IMR-90 (cell line): ENCODE measurements at regions not wholly inside any gene's neighbourhood (a gene's known extent, or its start where the extent isn't known, plus 50 kb on each side); places are given as distances from the start of the nearest gene placed in this dataset.

Experiments used
- ATAC-seq: fragments of 200-7000 bp; cut with Tn5 transposase; 2 replicates; pipeline ENCODE4 v1.9.1; 2020; ENCODE audit warnings: low read depth, mild to moderate bottlenecking, moderate library complexity
- BruUV-seq: library from RNA; stranded (reverse); fragments of 400-500 nt; replicated peaks from 2 replicates; lab custom pipeline; 2021; lab: Mats Ljungman, UMichigan
- CTCF ChIA-PET: fragments of 300-600 bp; formaldehyde crosslinking; extraction: SDS; loops from one replicate; lab custom pipeline; 2021; ENCODE audit warnings: antibody characterized with exemption; lab: Yijun Ruan, JAX
- POLR2A ChIA-PET: fragments of 300-600 bp; sonication (Branson Sonifier 250); formaldehyde crosslinking; loops from one replicate; lab custom pipeline; 2022; ENCODE audit warnings: antibody characterized with exemption; ENCODE audit not compliant: unreplicated experiment; lab: Charles Lee
- DNase-seq: peaks from one replicate; pipeline ENCODE4 v3.0.0; 2013
- H2AFZ ChIP-seq: replicated peaks from 2 replicates; pipeline ENCODE3; 2013; ENCODE audit warnings: low read length, mild to moderate bottlenecking; ENCODE audit not compliant: poor library complexity
- H2AK5ac ChIP-seq: 2 replicates; pipeline ENCODE4 v1.6.1; 2013; ENCODE audit warnings: low read depth, low read length, inconsistent platforms
- H2AK9ac ChIP-seq: replicated peaks from 2 replicates; pipeline ENCODE3; 2013; ENCODE audit warnings: mild to moderate bottlenecking, low read depth, low read length, moderate library complexity; ENCODE audit not compliant: poor library complexity
- H2BK120ac ChIP-seq: 2 replicates; pipeline ENCODE4 v1.6.1; 2013; ENCODE audit warnings: low read depth, low read length, inconsistent platforms
- H2BK15ac ChIP-seq: 3 replicates; pipeline ENCODE4 v1.6.1; 2013; ENCODE audit warnings: low read depth, low read length, inconsistent platforms
- H2BK20ac ChIP-seq: 2 replicates; pipeline ENCODE4 v1.6.1; 2013; ENCODE audit warnings: low read depth, mild to moderate bottlenecking, inconsistent platforms, low read length, moderate library complexity
- H2BK5ac ChIP-seq: 2 replicates; pipeline ENCODE4 v1.6.1; 2013; ENCODE audit warnings: mild to moderate bottlenecking, low read depth, low read length, inconsistent platforms; ENCODE audit not compliant: poor library complexity, severe bottlenecking
- H3K14ac ChIP-seq: replicated peaks from 2 replicates; pipeline ENCODE4 v1.6.1; 2013; ENCODE audit warnings: low read depth, low read length, inconsistent platforms
- H3K18ac ChIP-seq: 2 replicates; pipeline ENCODE4 v1.6.1; 2013; ENCODE audit warnings: low read depth, low read length, control low read depth
- H3K23ac ChIP-seq: 2 replicates; pipeline ENCODE4 v1.6.1; 2013; ENCODE audit warnings: low read depth, low read length, inconsistent platforms
- H3K27ac ChIP-seq: 2 replicates; pipeline ENCODE4 v1.5.1; 2013; ENCODE audit warnings: mild to moderate bottlenecking, control low read depth, low read length; ENCODE audit not compliant: insufficient read depth
- H3K27me3 ChIP-seq: 2 replicates; pipeline ENCODE4 v1.6.1; 2013; ENCODE audit warnings: low read length; ENCODE audit not compliant: control insufficient read depth, insufficient read depth
- H3K36me3 ChIP-seq: 2 replicates; pipeline ENCODE4 v1.6.1; 2013; ENCODE audit warnings: low read length, mixed read lengths; ENCODE audit not compliant: control insufficient read depth, insufficient read depth
- H3K4ac ChIP-seq: 2 replicates; pipeline ENCODE4 v1.6.1; 2013; ENCODE audit warnings: low read depth, low read length, inconsistent platforms
- H3K4me1 ChIP-seq: 2 replicates; pipeline ENCODE4 v1.6.1; 2013; ENCODE audit warnings: low read length, mixed read lengths; ENCODE audit not compliant: control insufficient read depth, insufficient read depth
- H3K4me2 ChIP-seq: 2 replicates; pipeline ENCODE4 v1.6.1; 2013; ENCODE audit warnings: low read depth, mild to moderate bottlenecking, control low read depth, low read length, moderate library complexity
- H3K4me3 ChIP-seq: 2 replicates; pipeline ENCODE4 v1.5.1; 2013; ENCODE audit warnings: low read depth, mild to moderate bottlenecking, control low read depth, low read length, moderate library complexity; ENCODE audit not compliant: insufficient read depth
- H3K56ac ChIP-seq: 2 replicates; pipeline ENCODE4 v1.6.1; 2013; ENCODE audit warnings: low read length, inconsistent platforms; ENCODE audit not compliant: insufficient read depth; ENCODE audit errors: extremely low read depth
- H3K79me1 ChIP-seq, 2 experiments: 2 replicates each; pipeline ENCODE4 v1.6.1; 2013; ENCODE audit warnings: low read length in 2 of 2, inconsistent platforms in 1 of 2, low read depth in 1 of 2
- H3K9ac ChIP-seq: 2 replicates; pipeline ENCODE4 v1.6.1; 2013; ENCODE audit warnings: low read depth, low read length, control low read depth
- H3K9me1 ChIP-seq: 2 replicates; pipeline ENCODE4 v1.6.1; 2013; ENCODE audit warnings: low read length, inconsistent platforms; ENCODE audit not compliant: insufficient read depth
- H3K9me3 ChIP-seq: 2 replicates; pipeline ENCODE4 v1.6.1; 2013; ENCODE audit warnings: low read length; ENCODE audit not compliant: control insufficient read depth, insufficient read depth
- H4K20me1 ChIP-seq: 2 replicates; pipeline ENCODE4 v1.6.1; 2013; ENCODE audit warnings: low read length, inconsistent platforms; ENCODE audit not compliant: insufficient read depth
- H4K5ac ChIP-seq: 2 replicates; pipeline ENCODE4 v1.6.1; 2013; ENCODE audit warnings: mild to moderate bottlenecking, low read depth, low read length, control low read depth
- H4K8ac ChIP-seq, 2 experiments: 2 replicates each; pipeline ENCODE4 v1.6.1; 2013; ENCODE audit warnings: low read depth in 2 of 2, low read length in 2 of 2, control low read depth in 1 of 2, inconsistent platforms in 1 of 2
- H4K91ac ChIP-seq: 2 replicates; pipeline ENCODE4 v1.6.1; 2013; ENCODE audit warnings: low read depth, low read length, inconsistent platforms; ENCODE audit not compliant: insufficient read depth
- NFE2L2 ChIP-seq: fragments of 150-350 bp; IDR thresholded peaks from 2 replicates; pipeline ENCODE4 v1.6.1; 2016; ENCODE audit warnings: low read depth, mild to moderate bottlenecking, low read length
- RFX5 ChIP-seq: IDR thresholded peaks from 2 replicates; pipeline ENCODE4 v1.8.0; 2012; ENCODE audit warnings: low read depth, mild to moderate bottlenecking, low read length, moderate library complexity
- WGBS, 2 experiments: methylation state at CpG; one replicate each; pipeline versions ENCODE4 v1.1.5 to v1.1.7; 2013; ENCODE audit warnings: missing lambda C conversion rate in 2 of 2; ENCODE audit not compliant: insufficient read length in 1 of 2; ENCODE audit errors: extremely low coverage in 2 of 2; 5-methylcytosine and 5-hydroxymethylcytosine counted together
- dilution Hi-C: fragments of 300-500 bp; cut with HindIII; formaldehyde crosslinking; loops from one replicate; pipeline ENCODE4 v1.14.3; 2018; ENCODE audit warnings: low sequenced_read_pairs; ENCODE audit not compliant: unreplicated experiment
- in situ Hi-C: fragments of 300-500 bp; cut with MboI; formaldehyde crosslinking; loops from 3 replicates; pipeline ENCODE4 v1.14.3; 2019; ENCODE audit warnings: low sequenced_read_pairs, inconsistent platforms, mixed read lengths
- intact Hi-C: fragments of 100-400 bp; cut with micrococcal nuclease; formaldehyde crosslinking; loops from 2 replicates; pipeline ENCODE4 v1.10.0; 2022
- TF ChIP-seq, protein P1 (sequence below): fragments of 150-350 bp; IDR thresholded peaks from 2 replicates; pipeline ENCODE4 v1.6.1; 2017; ENCODE audit warnings: mild to moderate bottlenecking, antibody characterized with exemption, low read length, low read depth
- TF ChIP-seq, protein P2 (sequence below): conservative IDR thresholded peaks from 2 replicates; pipeline ENCODE4 v1.5.1; 2012; ENCODE audit warnings: mild to moderate bottlenecking, low read depth, low read length, improper control_type of control experiment

DNA sequence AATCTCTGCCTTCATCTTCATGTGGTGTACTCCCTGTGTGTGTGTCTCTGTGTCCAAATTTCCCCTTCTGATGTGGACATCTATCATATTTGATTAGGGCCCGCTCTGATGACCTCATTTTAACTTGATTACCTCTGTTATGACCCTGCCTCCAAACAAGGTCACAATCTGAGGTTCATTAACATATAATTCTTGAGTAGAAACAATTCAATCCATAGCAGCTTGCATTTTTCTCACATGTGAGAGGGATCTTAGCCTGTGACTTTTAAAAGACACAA, 130.9 kb upstream of the RAB4A start:
- Histone ChIP-seq H3K56ac (no peak overlapping the region), H2BK5ac (no peak overlapping the region), H3K27me3 (peaks cover 10% of the 10 kb centered on the region), H2BK120ac (no peak overlapping the region), H3K9ac (no peak overlapping the region), H4K20me1 (no peaks in the 10 kb centered on the region), H4K5ac (no peak overlapping the region), H4K8ac (no peak overlapping the region), H2AK9ac (no peak overlapping the region), H3K4me2 (no peak overlapping the region), H3K14ac (no peak overlapping the region), H3K4ac (no peak overlapping the region), H4K91ac (no peak overlapping the region), H2BK20ac (no peak overlapping the region), H3K27ac (no peak overlapping the region), H2AK5ac (no peak overlapping the region), H2AFZ (no peak overlapping the region), H3K4me3 (no peak overlapping the region), H3K9me1 (no peaks in the 10 kb centered on the region), H3K79me1 (no peaks in the 10 kb centered on the region), H3K18ac (no peak overlapping the region), H3K23ac (no peak overlapping the region), H3K4me1 (peaks cover 13% of the 10 kb centered on the region; the same call in 1 of the 2 replicates), H3K9me3 (peaks cover under 1% of the 10 kb centered on the region; the same call in 1 of the 2 replicates), H2BK15ac (no peak overlapping the region), H3K36me3 (no peaks in the 10 kb centered on the region)
- ATAC-seq (no peak), DNase-seq (no peak)
- TF ChIP-seq, protein P1, sequence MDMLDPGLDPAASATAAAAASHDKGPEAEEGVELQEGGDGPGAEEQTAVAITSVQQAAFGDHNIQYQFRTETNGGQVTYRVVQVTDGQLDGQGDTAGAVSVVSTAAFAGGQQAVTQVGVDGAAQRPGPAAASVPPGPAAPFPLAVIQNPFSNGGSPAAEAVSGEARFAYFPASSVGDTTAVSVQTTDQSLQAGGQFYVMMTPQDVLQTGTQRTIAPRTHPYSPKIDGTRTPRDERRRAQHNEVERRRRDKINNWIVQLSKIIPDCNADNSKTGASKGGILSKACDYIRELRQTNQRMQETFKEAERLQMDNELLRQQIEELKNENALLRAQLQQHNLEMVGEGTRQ, result no peak
- TF ChIP-seq, protein P2, sequence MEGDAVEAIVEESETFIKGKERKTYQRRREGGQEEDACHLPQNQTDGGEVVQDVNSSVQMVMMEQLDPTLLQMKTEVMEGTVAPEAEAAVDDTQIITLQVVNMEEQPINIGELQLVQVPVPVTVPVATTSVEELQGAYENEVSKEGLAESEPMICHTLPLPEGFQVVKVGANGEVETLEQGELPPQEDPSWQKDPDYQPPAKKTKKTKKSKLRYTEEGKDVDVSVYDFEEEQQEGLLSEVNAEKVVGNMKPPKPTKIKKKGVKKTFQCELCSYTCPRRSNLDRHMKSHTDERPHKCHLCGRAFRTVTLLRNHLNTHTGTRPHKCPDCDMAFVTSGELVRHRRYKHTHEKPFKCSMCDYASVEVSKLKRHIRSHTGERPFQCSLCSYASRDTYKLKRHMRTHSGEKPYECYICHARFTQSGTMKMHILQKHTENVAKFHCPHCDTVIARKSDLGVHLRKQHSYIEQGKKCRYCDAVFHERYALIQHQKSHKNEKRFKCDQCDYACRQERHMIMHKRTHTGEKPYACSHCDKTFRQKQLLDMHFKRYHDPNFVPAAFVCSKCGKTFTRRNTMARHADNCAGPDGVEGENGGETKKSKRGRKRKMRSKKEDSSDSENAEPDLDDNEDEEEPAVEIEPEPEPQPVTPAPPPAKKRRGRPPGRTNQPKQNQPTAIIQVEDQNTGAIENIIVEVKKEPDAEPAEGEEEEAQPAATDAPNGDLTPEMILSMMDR, result no peak
- TF ChIP-seq RFX5 (no peak), NFE2L2 (no peak)
- no CpG with 5 or more reads among the region's 1 CpG for WGBS, 2 experiments
- POLR2A ChIA-PET, result no interaction called here
- CTCF ChIA-PET, result interaction anchor here (1.0 kb wide), 1 partner anchor 87 kb away, joined by 3 read pairs; no protein-coding TSS in a partner anchor
- no TSS peak for BruUV-seq
- intact Hi-C loops, result no loop called here
- in situ Hi-C loops, result no loop called here
- dilution Hi-C loops, result no loop called here
